Fibroblast of pulmonary artery (primary cell): ENCODE measurements at regions not wholly inside any gene's neighbourhood (a gene's known extent, or its start where the extent isn't known, plus 50 kb on each side); places are given as distances from the start of the nearest gene placed in this dataset.

Experiments used
- DNase-seq: peaks from one replicate; pipeline ENCODE4 v3.0.0-alpha.2; 2010; ENCODE audit warnings: low read depth
- H3K4me3 ChIP-seq: replicated peaks from 2 replicates; pipeline ENCODE4 v1.5.1; 2011; ENCODE audit warnings: low read depth, mild to moderate bottlenecking, control low read depth, low read length, moderate library complexity
- CTCF ChIP-seq: IDR thresholded peaks from 2 replicates; pipeline ENCODE4 v1.5.1; 2011; ENCODE audit warnings: mild to moderate bottlenecking, control low read depth, low read length, inconsistent platforms; ENCODE audit errors: missing control alignments

- peak; percentile 59 for DNase-seq
- H3K4me3 ChIP-seq = no peak overlapping the region
- no peak for TF ChIP-seq CTCF
These were observed 567.7 kb downstream of the CAAP1 start for GRCh38 chr9:26324786-26325443.

- DNase-seq = no peak
- TF ChIP-seq CTCF = no peak
- no peak overlapping the region for H3K4me3 ChIP-seq
These were observed 570.7 kb downstream of the CAAP1 start for GRCh38 chr9:26321935-26322334.

GRCh38 chr9:26319859-26320258 lies 572.7 kb downstream of the CAAP1 start:
- no peak overlapping the region for H3K4me3 ChIP-seq
- no peak for TF ChIP-seq CTCF
- no peak for DNase-seq

GRCh38 chr9:26313108-26313507 lies 579.5 kb downstream of the CAAP1 start:
- H3K4me3 ChIP-seq = no peak overlapping the region
- no peak for TF ChIP-seq CTCF
- no peak for DNase-seq

- no peak overlapping the region for H3K4me3 ChIP-seq
- TF ChIP-seq CTCF = no peak
- no peak for DNase-seq
These were observed 581.1 kb downstream of the CAAP1 start for GRCh38 chr9:26311463-26311995.

GRCh38 chr9:26310294-26310693 lies 582.3 kb downstream of the CAAP1 start:
- TF ChIP-seq CTCF = no peak
- peak; percentile 27 for DNase-seq

GRCh38 chr9:26308328-26308727 lies 584.3 kb downstream of the CAAP1 start:
- H3K4me3 ChIP-seq = no peak overlapping the region
- TF ChIP-seq CTCF = no peak
- peak; percentile 19 for DNase-seq

More at GRCh38 chr9:26310294-26310693, 582.3 kb downstream of the CAAP1 start:
- H3K4me3 ChIP-seq = no peak overlapping the region
